Retinal pigment epithelial cell (primary cell): ENCODE measurements at regions not wholly inside any gene's neighbourhood (a gene's known extent, or its start where the extent isn't known, plus 50 kb on each side); places are given as distances from the start of the nearest gene placed in this dataset.
A peak's percentile ranks its signal among the peaks of the same experiment; 100 is the strongest.
"Not testable (repeated sequence)": the region's sequence is repeated elsewhere in the genome, so short reads cannot be mapped to it uniquely, and the experiment has no call there.

ENCODE experiments used
- DNase-seq: peaks from one replicate; pipeline ENCODE4 v3.0.0-alpha.2; 2010; ENCODE audit warnings: low read depth
- H3K4me3 ChIP-seq: 2 replicates; pipeline ENCODE4 v1.5.1; 2011; ENCODE audit warnings: mild to moderate bottlenecking, low read length, control low read depth, moderate library complexity
- CTCF ChIP-seq: conservative IDR thresholded peaks from 2 replicates; pipeline ENCODE4 v1.5.1; 2011; ENCODE audit warnings: low read depth, low read length, control low read depth, inconsistent platforms

DNA sequence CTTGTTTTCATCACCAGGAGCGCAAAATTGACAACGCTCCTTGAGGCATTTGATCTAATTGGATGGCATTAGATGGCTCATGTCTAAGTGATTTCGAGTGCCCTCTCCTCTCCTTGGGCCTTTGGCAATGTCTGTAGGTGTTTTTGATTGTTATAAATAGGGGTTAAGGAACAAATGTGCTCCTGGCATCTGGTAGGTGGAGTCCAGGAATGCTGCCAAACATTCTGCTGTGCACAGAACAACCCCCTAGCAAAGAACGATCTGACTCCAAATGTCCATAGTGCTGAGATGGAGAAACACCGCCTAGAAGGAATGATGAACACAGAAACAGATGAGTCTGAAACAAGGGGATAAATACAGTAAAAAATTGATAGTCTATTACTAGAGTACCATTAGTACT is 68.0 kb upstream of the C1QTNF9B start:
- no peak for DNase-seq
- no peak overlapping the region for H3K4me3 ChIP-seq
- TF ChIP-seq CTCF = no peak

DNA sequence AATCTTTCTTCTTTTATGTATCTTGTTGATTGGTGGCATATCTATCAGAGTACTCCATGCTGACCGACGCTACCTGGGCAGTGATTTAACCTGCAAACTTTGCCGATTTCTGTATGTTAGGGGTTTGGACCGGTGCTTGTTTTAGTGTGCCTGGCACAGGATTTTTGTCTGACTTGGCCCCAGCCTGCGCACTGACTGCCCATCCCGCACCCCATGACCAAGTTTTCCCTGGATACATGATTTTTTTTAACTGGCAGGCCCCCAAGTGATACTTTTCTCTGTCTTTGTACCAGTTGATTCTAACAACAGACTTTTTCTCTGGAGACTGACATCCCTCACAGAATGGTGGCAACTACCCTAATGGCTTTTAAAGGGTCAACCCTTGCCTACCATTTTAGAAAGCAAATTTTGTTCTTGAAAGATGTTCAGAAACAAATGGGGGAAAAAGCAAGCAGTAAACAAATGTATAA is 69.0 kb upstream of the C1QTNF9B start:
- no peak for DNase-seq
- no peak for TF ChIP-seq CTCF
- no peak overlapping the region for H3K4me3 ChIP-seq

- no peak overlapping the region for H3K4me3 ChIP-seq
- no peak for DNase-seq
- no peak for TF ChIP-seq CTCF
These were observed 69.7 kb upstream of the C1QTNF9B start for GRCh38 chr13:23966691-23967615.

DNA sequence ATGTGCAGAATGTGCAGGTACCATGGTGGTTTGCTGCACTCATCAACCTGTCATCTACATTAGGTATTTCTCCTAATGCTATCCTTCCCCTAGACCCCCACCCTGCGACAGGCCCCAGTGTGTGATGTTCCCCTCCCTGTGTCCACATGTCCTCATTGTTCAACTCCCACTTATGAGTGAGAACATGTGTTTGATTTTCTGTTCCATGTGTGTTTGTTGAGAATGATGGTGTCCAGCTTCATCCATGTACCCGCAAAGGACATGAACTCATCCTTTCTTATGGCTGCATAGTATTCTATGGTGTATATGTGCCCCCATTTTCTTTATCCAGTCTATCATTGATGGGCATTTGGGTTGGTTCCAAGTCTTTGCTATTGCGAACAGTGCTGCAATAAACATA is 70.5 kb upstream of the C1QTNF9B start:
- not testable (repeated sequence) for DNase-seq, H3K4me3 ChIP-seq

DNA sequence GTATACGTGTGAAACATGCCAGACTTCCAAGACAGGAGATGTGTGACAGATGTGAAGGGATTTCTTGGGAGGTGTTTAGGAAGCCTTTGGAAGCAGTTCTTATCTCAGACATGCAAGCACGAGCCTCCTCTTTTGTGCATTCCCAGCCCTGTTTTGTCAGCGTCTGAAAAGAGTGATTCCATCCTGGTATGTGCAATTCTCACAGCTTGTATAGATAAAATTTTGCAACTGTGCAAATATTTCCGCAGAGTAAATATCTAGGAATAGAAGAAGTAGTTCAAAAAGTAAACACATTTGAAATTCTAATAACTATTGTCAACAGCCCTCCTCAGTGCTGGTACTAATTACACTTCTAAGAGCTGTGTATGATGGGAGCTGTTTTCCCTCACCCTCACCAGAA is 72.3 kb upstream of the C1QTNF9B start:
- no peak for DNase-seq
- TF ChIP-seq CTCF = no peak

DNA sequence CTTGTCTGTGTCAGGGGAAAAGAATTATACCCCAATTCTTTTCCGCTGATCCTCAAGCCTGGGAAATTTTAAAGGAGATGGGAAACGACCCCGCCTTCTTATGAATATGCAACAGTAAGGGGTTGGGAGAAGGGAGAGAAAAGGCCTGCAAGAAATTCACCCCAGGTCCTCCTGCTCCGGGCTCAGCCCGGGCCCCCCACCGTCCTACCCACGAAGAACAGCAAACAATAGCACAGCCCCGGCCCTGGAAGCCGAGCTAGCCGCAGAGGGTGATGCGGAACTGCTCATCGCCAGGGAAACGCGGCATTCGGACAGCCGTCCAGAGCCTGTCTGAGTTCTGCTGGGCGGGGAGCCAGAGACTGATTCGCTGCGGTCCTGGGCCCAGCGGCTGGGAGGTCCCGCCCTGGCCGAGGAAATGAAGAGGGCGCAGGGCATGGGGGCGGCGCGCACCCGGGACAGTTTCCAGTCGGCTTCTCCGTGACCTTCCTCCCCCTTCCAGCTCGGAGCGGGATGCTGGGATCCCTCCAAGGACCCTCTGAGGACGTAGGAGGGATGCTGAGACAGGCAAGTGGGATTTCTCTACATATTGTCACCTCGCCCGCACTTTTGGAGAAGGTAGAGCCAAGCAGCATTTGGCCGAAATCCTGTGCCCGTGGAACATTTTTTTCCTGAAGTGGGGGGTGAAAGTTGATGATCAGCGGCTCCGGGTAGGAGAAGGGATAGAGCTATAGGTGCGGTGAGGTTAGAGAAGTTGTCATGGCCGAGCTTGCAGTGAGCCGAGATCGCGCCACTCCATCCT is 82.3 kb upstream of the C1QTNF9B start:
- no peak for TF ChIP-seq CTCF
- no peak for DNase-seq
- H3K4me3 ChIP-seq = peak overlapping the region; percentile 73

More for the DNA sequence above, 72.3 kb upstream of the C1QTNF9B start:
- H3K4me3 ChIP-seq = no peak overlapping the region

- H3K4me3 ChIP-seq = peak overlapping the region; percentile 73
- DNase-seq = no peak
- TF ChIP-seq CTCF = no peak
These were observed 82.9 kb upstream of the C1QTNF9B start for GRCh38 chr13:23980160-23980551.
